Activated CD4-positive, alpha-beta memory T cell treated with anti-CD3 and anti-CD28 coated beads, Interleukin-2, amount 10 ng/mL, durations not matched to agents 7 days and 5 days (primary cell): ENCODE measurements at regions not wholly inside any gene's neighbourhood (a gene's known extent, or its start where the extent isn't known, plus 50 kb on each side); places are given as distances from the start of the nearest gene placed in this dataset.
A peak's percentile ranks its signal among the peaks of the same experiment; 100 is the strongest.
"Not testable (repeated sequence)": the region's sequence is repeated elsewhere in the genome, so short reads cannot be mapped to it uniquely, and the experiment has no call there.

Source experiments
- CTCF ChIA-PET: fragments of 350-600 bp; sonication (Branson Sonifier 250); formaldehyde crosslinking; loops from one replicate; lab custom pipeline; 2021; ENCODE audit warnings: antibody characterized with exemption, inconsistent platforms; lab: Charles Lee
- POLR2A ChIA-PET: fragments of 350-600 bp; sonication (Branson Sonifier 250); formaldehyde crosslinking; loops from one replicate; lab custom pipeline; 2021; ENCODE audit warnings: antibody characterized with exemption; lab: Charles Lee
- DNase-seq: peaks from one replicate; pipeline ENCODE4 v3.0.0-alpha.2; 2020
- H3K27ac Mint-ChIP-seq: one replicate; pipeline ENCODE4 v1.8.0; 2021; ENCODE audit warnings: mild to moderate bottlenecking, mixed read lengths
- H3K27me3 Mint-ChIP-seq: one replicate; pipeline ENCODE4 v1.8.0; 2021; ENCODE audit warnings: mixed read lengths
- H3K36me3 Mint-ChIP-seq: one replicate; pipeline ENCODE4 v1.8.0; 2021; ENCODE audit warnings: low read depth, mixed read lengths
- H3K4me1 Mint-ChIP-seq: one replicate; pipeline ENCODE4 v1.8.0; 2021; ENCODE audit warnings: mixed read lengths
- H3K4me3 Mint-ChIP-seq: one replicate; pipeline ENCODE4 v1.8.0; 2021; ENCODE audit warnings: mild to moderate bottlenecking, mixed read lengths
- H3K9me3 Mint-ChIP-seq: one replicate; pipeline ENCODE4 v1.8.0; 2021; ENCODE audit warnings: mixed read lengths

GRCh38 chr6:130598021-130598989, 228.9 kb upstream of the SMLR1 start:
- no peak overlapping the region for H3K27ac Mint-ChIP-seq
- H3K36me3 Mint-ChIP-seq, result peaks cover 5% of the 10 kb centered on the region
- ChIA-PET POLR2A (no interaction called here), CTCF (no interaction called here)
- H3K27me3 Mint-ChIP-seq, result no peaks in the 10 kb centered on the region
- no peak for DNase-seq
- peaks cover 17% of the 10 kb centered on the region for H3K4me1 Mint-ChIP-seq
- peaks cover 10% of the 10 kb centered on the region for H3K9me3 Mint-ChIP-seq
- no peak overlapping the region for H3K4me3 Mint-ChIP-seq

GRCh38 chr6:130600880-130601341, 226.3 kb upstream of the SMLR1 start:
- H3K4me1 Mint-ChIP-seq, result peaks cover 17% of the 10 kb centered on the region

GRCh38 chr6:130602151-130602770, 224.9 kb upstream of the SMLR1 start:
- CTCF ChIA-PET, result interaction anchor here (1.3 kb wide), 1 partner anchor 8 kb away, joined by 3 read pairs; no protein-coding TSS in a partner anchor
- H3K9me3 Mint-ChIP-seq, result peaks cover 8% of the 10 kb centered on the region
- H3K4me1 Mint-ChIP-seq, result peaks cover 17% of the 10 kb centered on the region
- POLR2A ChIA-PET, result interaction anchor here (1.0 kb wide), 1 partner anchor 26 kb away, joined by 3 read pairs; no protein-coding TSS in a partner anchor
- H3K27me3 Mint-ChIP-seq, result no peaks in the 10 kb centered on the region
- H3K4me3 Mint-ChIP-seq, result no peak overlapping the region
- H3K36me3 Mint-ChIP-seq, result peaks cover 5% of the 10 kb centered on the region
- no peak for DNase-seq
- peak overlapping the region; percentile 16 for H3K27ac Mint-ChIP-seq

More at GRCh38 chr6:130600880-130601341, 226.3 kb upstream of the SMLR1 start:
- no peak overlapping the region for H3K27ac Mint-ChIP-seq
- peaks cover 10% of the 10 kb centered on the region for H3K9me3 Mint-ChIP-seq
- no peak for DNase-seq
- POLR2A ChIA-PET, result no interaction called here
- no peaks in the 10 kb centered on the region for H3K27me3 Mint-ChIP-seq
- CTCF ChIA-PET, result no interaction called here
- H3K36me3 Mint-ChIP-seq, result peaks cover 5% of the 10 kb centered on the region
- H3K4me3 Mint-ChIP-seq, result no peak overlapping the region

- H3K36me3 Mint-ChIP-seq, result peaks cover 7% of the 10 kb centered on the region
- peaks cover 8% of the 10 kb centered on the region for H3K9me3 Mint-ChIP-seq
- H3K4me3 Mint-ChIP-seq, result no peak overlapping the region
- no peak overlapping the region for H3K27ac Mint-ChIP-seq
- CTCF ChIA-PET, result no interaction called here
- POLR2A ChIA-PET, result interaction anchor here (2.5 kb wide), 1 partner anchor 28 kb away, joined by 5 read pairs; no protein-coding TSS in a partner anchor
- no peaks in the 10 kb centered on the region for H3K27me3 Mint-ChIP-seq
- H3K4me1 Mint-ChIP-seq, result peaks cover 17% of the 10 kb centered on the region
- DNase-seq, result no peak
Observed at GRCh38 chr6:130603391-130603790, 223.8 kb upstream of the SMLR1 start.

GRCh38 chr6:130604841-130605399, 222.3 kb upstream of the SMLR1 start:
- no peak for DNase-seq
- Mint-ChIP-seq H3K36me3 (peaks cover 7% of the 10 kb centered on the region), H3K27me3 (no peaks in the 10 kb centered on the region), H3K27ac (no peak overlapping the region), H3K9me3 (peaks cover 4% of the 10 kb centered on the region), H3K4me3 (no peak overlapping the region), H3K4me1 (peaks cover 17% of the 10 kb centered on the region)
- POLR2A ChIA-PET, result interaction anchor here (0.7 to 2.5 kb wide), 2 partner anchors 22 to 29 kb away, joined by 3 to 5 read pairs; no protein-coding TSS in a partner anchor
- CTCF ChIA-PET, result no interaction called here

GRCh38 chr6:130610303-130610702, 216.9 kb upstream of the SMLR1 start:
- Mint-ChIP-seq H3K27me3 (no peaks in the 10 kb centered on the region), H3K9me3 (no peaks in the 10 kb centered on the region), H3K36me3 (peaks cover 3% of the 10 kb centered on the region), H3K27ac (no peak overlapping the region), H3K4me3 (no peak overlapping the region), H3K4me1 (peaks cover 2% of the 10 kb centered on the region)
- CTCF ChIA-PET, result interaction anchor here (1.0 kb wide), 1 partner anchor 8 kb away, joined by 3 read pairs; no protein-coding TSS in a partner anchor
- POLR2A ChIA-PET, result no interaction called here
- no peak for DNase-seq

GRCh38 chr6:130611366-130611765, 215.8 kb upstream of the SMLR1 start:
- no peaks in the 10 kb centered on the region for H3K27me3 Mint-ChIP-seq
- no peak for DNase-seq
- ChIA-PET POLR2A (no interaction called here), CTCF (no interaction called here)
- peaks cover 3% of the 10 kb centered on the region for H3K36me3 Mint-ChIP-seq
- H3K4me1 Mint-ChIP-seq, result peaks cover 2% of the 10 kb centered on the region
- no peak overlapping the region for H3K27ac Mint-ChIP-seq
- peaks cover 2% of the 10 kb centered on the region for H3K9me3 Mint-ChIP-seq
- no peak overlapping the region for H3K4me3 Mint-ChIP-seq

- CTCF ChIA-PET, result no interaction called here
Observed at GRCh38 chr6:130613176-130613575, 214.0 kb upstream of the SMLR1 start.

GRCh38 chr6:130615816-130616215, 211.4 kb upstream of the SMLR1 start:
- H3K27me3 Mint-ChIP-seq, result no peaks in the 10 kb centered on the region
- CTCF ChIA-PET, result no interaction called here

More at GRCh38 chr6:130613176-130613575, 214.0 kb upstream of the SMLR1 start:
- no peak overlapping the region for H3K4me3 Mint-ChIP-seq
- DNase-seq, result no peak
- H3K27ac Mint-ChIP-seq, result no peak overlapping the region
- no peaks in the 10 kb centered on the region for H3K36me3 Mint-ChIP-seq
- POLR2A ChIA-PET, result no interaction called here
- H3K27me3 Mint-ChIP-seq, result no peaks in the 10 kb centered on the region
- H3K9me3 Mint-ChIP-seq, result peaks cover 2% of the 10 kb centered on the region
- H3K4me1 Mint-ChIP-seq, result peaks cover 2% of the 10 kb centered on the region

GRCh38 chr6:130617658-130618057, 209.5 kb upstream of the SMLR1 start:
- DNase-seq, result no peak
- Mint-ChIP-seq H3K9me3 (peaks cover 2% of the 10 kb centered on the region), H3K27ac (no peak overlapping the region), H3K27me3 (no peaks in the 10 kb centered on the region), H3K4me3 (no peak overlapping the region), H3K36me3 (no peaks in the 10 kb centered on the region), H3K4me1 (peaks cover 14% of the 10 kb centered on the region)
- ChIA-PET CTCF (no interaction called here), POLR2A (no interaction called here)

More at GRCh38 chr6:130615816-130616215, 211.4 kb upstream of the SMLR1 start:
- H3K9me3 Mint-ChIP-seq, result peaks cover 2% of the 10 kb centered on the region
- no peaks in the 10 kb centered on the region for H3K36me3 Mint-ChIP-seq
- POLR2A ChIA-PET, result no interaction called here
- H3K4me3 Mint-ChIP-seq, result no peak overlapping the region
- no peak for DNase-seq
- H3K4me1 Mint-ChIP-seq, result peaks cover 8% of the 10 kb centered on the region
- H3K27ac Mint-ChIP-seq, result no peak overlapping the region

- H3K4me3 Mint-ChIP-seq, DNase-seq, H3K36me3 Mint-ChIP-seq, POLR2A ChIA-PET, H3K27ac Mint-ChIP-seq, CTCF ChIA-PET, H3K27me3 Mint-ChIP-seq: not testable (repeated sequence)
- H3K4me1 Mint-ChIP-seq, result peaks cover 19% of the 10 kb centered on the region
- peaks cover 10% of the 10 kb centered on the region for H3K9me3 Mint-ChIP-seq
Observed at GRCh38 chr6:130618806-130619205, 208.4 kb upstream of the SMLR1 start.

GRCh38 chr6:130620338-130620781, 206.8 kb upstream of the SMLR1 start:
- Mint-ChIP-seq H3K27ac (no peak overlapping the region), H3K4me1 (peaks cover 30% of the 10 kb centered on the region), H3K9me3 (peaks cover 10% of the 10 kb centered on the region), H3K4me3 (no peak overlapping the region), H3K27me3 (no peaks in the 10 kb centered on the region), H3K36me3 (peaks cover 8% of the 10 kb centered on the region)
- ChIA-PET CTCF (no interaction called here), POLR2A (no interaction called here)
- DNase-seq, result no peak

- POLR2A ChIA-PET, result no interaction called here
- Mint-ChIP-seq H3K4me3 (no peak overlapping the region), H3K4me1 (peaks cover 41% of the 10 kb centered on the region), H3K27ac (no peak overlapping the region), H3K9me3 (peaks cover 9% of the 10 kb centered on the region), H3K36me3 (peaks cover 8% of the 10 kb centered on the region), H3K27me3 (no peaks in the 10 kb centered on the region)
- no peak for DNase-seq
- CTCF ChIA-PET, result no interaction called here
Observed at GRCh38 chr6:130622142-130622541, 205.1 kb upstream of the SMLR1 start.
